PC-9 (cell line): ENCODE measurements at regions not wholly inside any gene's neighbourhood (a gene's known extent, or its start where the extent isn't known, plus 50 kb on each side); places are given as distances from the start of the nearest gene placed in this dataset.

Source experiments
- BruUV-seq: library from RNA; stranded (reverse); fragments of 400-500 nt; replicated peaks from 2 replicates; lab custom pipeline; 2021; lab: Mats Ljungman, UMichigan
- CTCF ChIA-PET: fragments of 300-600 bp; sonication (Branson Sonifier 250); formaldehyde crosslinking; loops from one replicate; lab custom pipeline; 2022; ENCODE audit warnings: antibody characterized with exemption; lab: Charles Lee
- POLR2A ChIA-PET: fragments of 300-600 bp; sonication (Branson Sonifier 250); formaldehyde crosslinking; loops from one replicate; lab custom pipeline; 2022; ENCODE audit warnings: antibody characterized with exemption; ENCODE audit not compliant: unreplicated experiment; lab: Charles Lee
- DNase-seq, 2 experiments: peaks; one replicate each; pipeline versions ENCODE4 v3.0.0 to v3.0.0-alpha.2; 2015 to 2022; ENCODE audit warnings: mixed read lengths in 1 of 2
- H2AFZ ChIP-seq: fragments of 200-600 bp; sonication (generic); 2 replicates; pipeline ENCODE4 v1.8.1; 2017; ENCODE audit warnings: antibody characterized with exemption
- H3F3A ChIP-seq: fragments of 200-600 bp; sonication (generic); 2 replicates; pipeline ENCODE4 v1.8.1; 2017; ENCODE audit warnings: antibody characterized with exemption, mild to moderate bottlenecking, low read depth; ENCODE audit not compliant: insufficient read depth
- H3K27ac ChIP-seq: fragments of 200-600 bp; sonication (generic); 2 replicates; pipeline ENCODE4 v1.6.1; 2016; ENCODE audit warnings: mixed run types
- H3K27me3 ChIP-seq: fragments of 200-600 bp; sonication (generic); 2 replicates; pipeline ENCODE4 v1.6.1; 2016; ENCODE audit warnings: low read depth, mixed run types; ENCODE audit not compliant: insufficient read depth
- H3K36me3 ChIP-seq: fragments of 200-600 bp; sonication (generic); 2 replicates; pipeline ENCODE4 v1.6.1; 2016; ENCODE audit warnings: low read depth, mixed run types
- H3K4me1 ChIP-seq: fragments of 200-600 bp; sonication (generic); replicated peaks from 2 replicates; pipeline ENCODE4 v1.6.1; 2016; ENCODE audit warnings: mixed run types; ENCODE audit not compliant: insufficient read depth
- H3K4me2 ChIP-seq: fragments of 200-600 bp; sonication (generic); 2 replicates; pipeline ENCODE4 v1.6.1; 2017; ENCODE audit warnings: mixed run types
- H3K4me3 ChIP-seq: fragments of 200-600 bp; sonication (generic); 2 replicates; pipeline ENCODE4 v1.6.1; 2016; ENCODE audit warnings: mixed run types
- H3K79me2 ChIP-seq: fragments of 200-600 bp; sonication (generic); 2 replicates; pipeline ENCODE4 v1.6.1; 2017; ENCODE audit warnings: low read depth, mixed run types
- H3K9me2 ChIP-seq: fragments of 200-600 bp; sonication (generic); 2 replicates; pipeline ENCODE4 v1.8.1; 2017; ENCODE audit warnings: mild to moderate bottlenecking; ENCODE audit not compliant: insufficient read depth
- H3K9me3 ChIP-seq: fragments of 200-600 bp; sonication (generic); 2 replicates; pipeline ENCODE4 v1.8.1; 2016; ENCODE audit warnings: low read depth; ENCODE audit not compliant: insufficient read depth
- H4K20me1 ChIP-seq: fragments of 200-600 bp; sonication (generic); 2 replicates; pipeline ENCODE4 v1.8.1; 2017; ENCODE audit not compliant: insufficient read depth
- EZH2 ChIP-seq: fragments of 200-600 bp; sonication (generic); IDR thresholded peaks from 2 replicates; pipeline ENCODE4 v1.8.0; 2017; ENCODE audit warnings: antibody characterized with exemption, low read depth
- intact Hi-C: fragments of 100-400 bp; cut with micrococcal nuclease; formaldehyde crosslinking; loops from one replicate; pipeline ENCODE4 v1.10.0; 2022; ENCODE audit not compliant: unreplicated experiment
- TF ChIP-seq, protein P1 (sequence below): fragments of 200-600 bp; sonication (generic); conservative IDR thresholded peaks from 2 replicates; pipeline ENCODE4 v1.6.1; 2017; ENCODE audit warnings: mixed run types, antibody characterized with exemption, mild to moderate bottlenecking, moderate library complexity

DNA sequence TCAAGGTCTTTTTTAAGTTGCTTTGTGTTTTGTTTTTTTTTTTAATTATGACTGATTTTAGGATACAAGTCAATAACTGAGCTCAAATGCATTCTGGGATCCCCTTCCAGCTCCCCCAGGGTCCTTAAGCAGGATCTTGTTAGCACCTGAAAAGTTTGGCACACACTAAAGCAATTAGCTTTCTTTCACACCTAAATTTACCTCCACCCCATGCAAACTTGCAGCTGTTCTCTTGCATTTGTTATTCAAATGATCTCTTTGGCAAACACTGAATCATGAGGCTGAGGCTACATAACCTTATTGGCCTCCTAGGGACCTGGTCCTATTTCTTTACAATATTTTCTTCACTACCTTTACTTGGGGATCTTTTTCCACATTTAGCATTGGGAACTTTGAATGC is 2026.1 kb upstream of the CELF4 start:
- no peaks in the 10 kb centered on the region for H3K9me2 ChIP-seq
- no TSS peak for BruUV-seq
- H3K4me2 ChIP-seq, result no peak overlapping the region
- H3K79me2 ChIP-seq, result no peaks in the 10 kb centered on the region
- H3K27me3 ChIP-seq, result no peaks in the 10 kb centered on the region
- no peak for TF ChIP-seq EZH2
- TF ChIP-seq, protein P1, sequence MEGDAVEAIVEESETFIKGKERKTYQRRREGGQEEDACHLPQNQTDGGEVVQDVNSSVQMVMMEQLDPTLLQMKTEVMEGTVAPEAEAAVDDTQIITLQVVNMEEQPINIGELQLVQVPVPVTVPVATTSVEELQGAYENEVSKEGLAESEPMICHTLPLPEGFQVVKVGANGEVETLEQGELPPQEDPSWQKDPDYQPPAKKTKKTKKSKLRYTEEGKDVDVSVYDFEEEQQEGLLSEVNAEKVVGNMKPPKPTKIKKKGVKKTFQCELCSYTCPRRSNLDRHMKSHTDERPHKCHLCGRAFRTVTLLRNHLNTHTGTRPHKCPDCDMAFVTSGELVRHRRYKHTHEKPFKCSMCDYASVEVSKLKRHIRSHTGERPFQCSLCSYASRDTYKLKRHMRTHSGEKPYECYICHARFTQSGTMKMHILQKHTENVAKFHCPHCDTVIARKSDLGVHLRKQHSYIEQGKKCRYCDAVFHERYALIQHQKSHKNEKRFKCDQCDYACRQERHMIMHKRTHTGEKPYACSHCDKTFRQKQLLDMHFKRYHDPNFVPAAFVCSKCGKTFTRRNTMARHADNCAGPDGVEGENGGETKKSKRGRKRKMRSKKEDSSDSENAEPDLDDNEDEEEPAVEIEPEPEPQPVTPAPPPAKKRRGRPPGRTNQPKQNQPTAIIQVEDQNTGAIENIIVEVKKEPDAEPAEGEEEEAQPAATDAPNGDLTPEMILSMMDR, result no peak
- no peaks in the 10 kb centered on the region for H3K4me1 ChIP-seq
- no peak overlapping the region for H3K27ac ChIP-seq
- ChIA-PET CTCF (interaction anchor here (0.7 kb wide), 1 partner anchor 16 kb away, joined by 6 read pairs; no protein-coding TSS in a partner anchor), POLR2A (no interaction called here)
- intact Hi-C loops, result no loop called here
- no peak overlapping the region for H3K4me3 ChIP-seq
- no peak for DNase-seq
- no peak overlapping the region for H2AFZ ChIP-seq
- no peaks in the 10 kb centered on the region for H3K9me3 ChIP-seq
- no peaks in the 10 kb centered on the region for H3F3A ChIP-seq
- no peaks in the 10 kb centered on the region for H3K36me3 ChIP-seq
- no peaks in the 10 kb centered on the region for H4K20me1 ChIP-seq

DNA sequence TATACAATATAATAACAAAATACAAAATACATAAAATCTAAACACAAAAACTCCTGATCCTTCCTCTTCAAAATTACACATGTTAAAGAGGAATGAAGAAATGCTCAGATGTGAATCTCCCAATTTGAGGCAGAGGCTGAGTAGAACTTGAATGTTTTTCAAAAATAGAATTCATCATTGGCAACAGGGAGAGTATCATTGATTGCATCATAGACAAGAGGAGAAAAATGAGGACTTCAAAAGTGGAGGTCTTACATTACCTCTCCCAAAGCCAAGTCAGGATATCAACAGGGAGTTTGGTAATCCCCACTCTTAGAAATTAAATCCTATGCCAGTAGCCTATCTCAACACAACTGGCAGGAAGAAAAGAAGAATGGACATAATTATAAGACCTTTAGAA is 2023.9 kb upstream of the CELF4 start:
- Histone ChIP-seq H3K4me3 (no peak overlapping the region), H2AFZ (no peak overlapping the region), H3F3A (no peaks in the 10 kb centered on the region), H3K4me2 (no peak overlapping the region), H3K36me3 (no peaks in the 10 kb centered on the region), H3K79me2 (no peaks in the 10 kb centered on the region), H3K9me3 (no peaks in the 10 kb centered on the region), H3K27ac (no peak overlapping the region), H3K27me3 (no peaks in the 10 kb centered on the region), H4K20me1 (no peaks in the 10 kb centered on the region), H3K9me2 (no peaks in the 10 kb centered on the region), H3K4me1 (no peaks in the 10 kb centered on the region)
- intact Hi-C loops, result no loop called here
- no peak for TF ChIP-seq EZH2
- TF ChIP-seq, protein P1, result no peak
- BruUV-seq, result no TSS peak
- ChIA-PET CTCF (no interaction called here), POLR2A (no interaction called here)
- DNase-seq, result no peak

GRCh38 chr18:39587586-39587985 is 2022.0 kb upstream of the CELF4 start:
- Histone ChIP-seq H3K27ac (no peak overlapping the region), H3K4me3 (no peak overlapping the region), H4K20me1 (no peaks in the 10 kb centered on the region), H3K9me2 (no peaks in the 10 kb centered on the region), H3K27me3 (no peaks in the 10 kb centered on the region), H3K4me1 (no peaks in the 10 kb centered on the region), H3K9me3 (no peaks in the 10 kb centered on the region), H3K4me2 (no peak overlapping the region), H2AFZ (no peak overlapping the region), H3F3A (no peaks in the 10 kb centered on the region), H3K79me2 (no peaks in the 10 kb centered on the region), H3K36me3 (no peaks in the 10 kb centered on the region)
- TF ChIP-seq EZH2, result no peak
- TF ChIP-seq, protein P1, result no peak
- CTCF ChIA-PET, result no interaction called here
- no peak for DNase-seq
- no TSS peak for BruUV-seq
- intact Hi-C loops, result no loop called here
- POLR2A ChIA-PET, result no interaction called here
